NCI-H526 treated with DMSO at 0.1 percent for 48 hours (cell line): ENCODE measurements at regions not wholly inside any gene's neighbourhood (a gene's known extent, or its start where the extent isn't known, plus 50 kb on each side); places are given as distances from the start of the nearest gene placed in this dataset.

ENCODE experiments used
- DNase-seq: peaks from one replicate; lab custom pipeline; 2025; lab: John Stamatoyannopoulos, UW

DNA sequence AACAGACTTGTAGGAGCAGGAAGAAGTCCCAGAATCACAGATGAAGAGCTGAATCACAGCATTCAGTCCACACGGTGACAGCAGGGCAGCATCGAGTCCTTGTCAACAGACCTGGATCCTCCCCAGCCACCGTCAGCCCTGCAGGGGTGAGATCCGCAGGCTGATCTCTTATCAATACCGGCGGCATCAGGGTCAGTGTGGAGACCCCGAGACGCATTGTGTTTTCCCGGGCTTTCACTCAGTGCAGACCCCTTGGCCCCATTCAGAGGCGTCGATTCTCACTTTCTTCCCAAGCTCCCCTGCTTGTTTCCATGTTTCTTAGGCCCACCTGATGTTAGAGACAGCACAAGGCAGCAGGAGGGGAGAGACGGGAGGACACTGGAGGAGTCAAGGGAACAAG, 609.6 kb downstream of the PTPRU start:
- no peak for DNase-seq

DNA sequence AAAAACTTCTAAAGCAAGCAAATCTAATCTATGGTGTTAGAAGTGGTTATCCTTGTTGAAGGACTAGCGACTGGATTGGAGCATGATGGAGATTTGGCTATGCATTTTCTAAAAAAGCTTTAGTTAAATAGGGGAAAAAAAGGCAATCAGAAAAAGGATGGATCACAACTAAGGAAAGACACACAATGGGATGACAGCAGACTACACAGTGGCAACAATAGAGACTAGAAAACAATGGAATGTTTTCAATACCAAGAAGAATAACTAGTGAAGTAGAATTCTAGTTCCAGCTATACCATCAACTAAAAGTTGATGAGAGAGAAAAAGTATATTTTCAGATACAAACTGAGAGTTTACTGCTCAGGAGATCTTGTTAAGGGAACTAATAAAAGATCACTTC, 605.8 kb downstream of the PTPRU start:
- no peak for DNase-seq

DNA sequence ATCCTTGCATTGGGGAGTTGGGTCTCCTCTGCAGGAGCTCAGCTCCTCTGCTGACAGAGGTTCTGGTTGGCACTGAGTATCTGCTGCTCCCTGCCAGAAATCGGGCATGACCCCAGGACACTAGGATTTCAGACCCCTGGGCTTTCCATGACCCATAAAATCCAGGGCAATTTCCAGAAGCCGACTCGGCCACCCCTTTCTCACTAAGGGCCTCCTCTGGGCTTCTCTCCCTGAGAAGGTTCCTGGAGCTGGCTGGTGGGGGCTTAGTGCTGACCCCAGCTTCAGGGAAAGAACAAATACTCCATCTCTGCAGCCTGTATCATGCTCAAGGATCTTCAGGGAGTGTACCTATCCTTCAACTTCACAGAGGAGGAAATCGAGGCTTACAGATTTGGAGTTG, 603.4 kb downstream of the PTPRU start:
- no peak for DNase-seq

DNA sequence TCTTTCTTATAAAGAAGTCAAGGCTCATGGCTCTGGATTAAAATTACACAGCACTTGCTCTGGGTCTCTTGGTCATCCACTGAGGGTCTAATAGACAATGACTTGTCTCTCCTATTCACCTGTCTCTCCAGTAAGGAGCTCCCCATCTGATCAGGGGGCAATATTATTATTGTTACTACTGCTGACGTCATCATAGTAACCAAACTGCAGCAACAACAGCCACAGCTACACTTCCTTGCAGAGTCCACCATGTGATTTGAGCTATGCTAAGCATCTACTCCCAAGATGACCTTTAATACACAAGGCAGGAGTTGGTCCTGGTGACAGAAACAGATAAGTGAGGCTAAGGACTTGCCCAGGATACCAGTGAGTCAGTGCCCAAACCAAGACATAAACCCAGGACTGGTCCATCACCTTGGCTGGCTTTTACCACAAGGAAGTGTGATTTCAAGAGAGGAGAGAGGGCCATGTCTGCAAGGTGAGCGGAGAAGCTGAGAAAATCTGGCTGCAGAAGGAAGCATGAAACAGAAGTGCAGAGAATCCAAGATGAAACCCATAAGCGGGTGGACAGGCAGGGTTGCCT, 602.5 kb downstream of the PTPRU start:
- DNase-seq: no peak

DNA sequence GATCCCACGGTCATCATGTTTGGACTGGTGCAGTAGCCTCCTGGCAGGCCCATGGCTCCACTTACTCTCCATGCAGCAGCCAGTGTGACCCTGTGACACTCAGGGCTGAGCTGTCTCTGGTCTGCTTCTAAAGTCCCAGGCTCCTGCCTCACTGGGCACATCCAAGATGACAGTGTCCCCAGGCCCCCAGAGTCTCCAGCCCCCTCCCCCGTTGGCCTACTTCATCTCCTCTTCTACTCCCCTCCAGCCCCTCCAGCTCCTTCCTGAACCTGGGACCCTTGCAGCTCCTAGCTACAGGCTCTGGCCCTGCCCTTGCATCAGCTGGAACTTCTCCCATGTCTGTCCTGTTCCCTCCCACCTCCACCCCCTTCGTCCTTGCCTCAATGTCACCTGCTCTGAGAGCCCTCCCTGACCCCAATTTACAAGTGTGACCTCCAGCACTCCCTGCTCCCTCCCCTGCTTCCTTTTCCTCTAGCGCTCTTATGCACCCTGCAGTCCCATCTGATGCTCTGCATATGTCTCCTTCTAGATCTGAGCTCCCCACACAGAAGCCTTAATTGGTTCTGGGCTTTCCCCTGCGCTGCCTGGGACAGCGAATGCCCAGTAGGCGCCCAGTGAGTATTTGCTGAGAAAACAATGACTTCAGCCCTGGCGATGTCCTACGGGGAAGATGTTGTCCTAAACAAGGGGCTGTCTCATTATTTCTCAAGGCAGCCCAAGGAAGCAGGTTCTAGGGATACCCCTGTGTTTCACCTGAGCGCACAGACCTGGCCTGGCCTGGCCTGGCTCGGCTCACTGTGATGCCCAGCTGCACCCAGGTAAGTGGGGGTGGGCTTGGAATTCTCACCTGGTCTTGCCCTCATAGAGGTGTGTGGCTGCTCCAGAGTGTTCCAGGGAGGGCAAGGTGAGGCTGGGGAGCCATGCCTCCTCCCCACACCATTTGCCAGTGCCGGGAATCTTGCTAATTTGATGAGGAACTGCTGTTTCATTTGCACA, 600.6 kb downstream of the PTPRU start:
- DNase-seq: no peak

DNA sequence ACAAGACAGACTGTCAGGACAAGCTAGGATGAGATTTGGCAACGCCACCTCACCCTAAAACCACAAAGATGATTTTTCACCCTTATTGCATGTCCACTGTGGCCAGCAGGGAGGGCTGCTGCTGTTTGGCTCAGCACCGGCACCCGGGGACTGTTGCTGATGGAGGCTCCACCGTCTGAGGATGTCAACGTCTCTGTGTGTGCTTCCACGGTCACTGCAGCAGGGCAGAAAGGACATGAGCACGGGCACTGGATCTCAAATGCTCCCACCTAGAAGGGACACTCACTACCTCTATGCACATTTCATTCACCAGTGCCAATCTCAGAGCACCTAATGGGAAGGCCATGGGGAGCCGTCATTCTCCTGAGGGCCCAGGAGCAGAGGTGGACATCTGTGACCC, 599.6 kb downstream of the PTPRU start:
- DNase-seq: no peak

DNA sequence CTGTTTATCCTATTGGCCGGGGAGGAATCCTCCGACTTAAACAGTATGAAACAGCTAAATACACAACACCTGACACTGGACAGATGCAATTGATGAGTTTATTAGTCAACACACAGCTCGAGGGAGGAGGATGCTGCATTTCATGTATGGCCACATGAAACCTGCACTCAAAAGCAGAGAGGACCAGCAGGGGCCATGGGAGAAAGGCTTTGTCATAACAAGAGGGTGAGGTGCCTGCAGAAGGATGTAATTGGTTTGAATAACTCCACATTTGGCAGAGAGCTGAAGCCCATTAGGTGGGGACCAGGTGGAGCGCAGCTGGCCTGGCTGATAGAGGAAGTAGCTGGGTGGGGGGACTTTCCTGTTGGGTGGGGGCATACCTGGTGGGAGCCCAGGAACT, 599.1 kb downstream of the PTPRU start:
- no peak for DNase-seq

DNA sequence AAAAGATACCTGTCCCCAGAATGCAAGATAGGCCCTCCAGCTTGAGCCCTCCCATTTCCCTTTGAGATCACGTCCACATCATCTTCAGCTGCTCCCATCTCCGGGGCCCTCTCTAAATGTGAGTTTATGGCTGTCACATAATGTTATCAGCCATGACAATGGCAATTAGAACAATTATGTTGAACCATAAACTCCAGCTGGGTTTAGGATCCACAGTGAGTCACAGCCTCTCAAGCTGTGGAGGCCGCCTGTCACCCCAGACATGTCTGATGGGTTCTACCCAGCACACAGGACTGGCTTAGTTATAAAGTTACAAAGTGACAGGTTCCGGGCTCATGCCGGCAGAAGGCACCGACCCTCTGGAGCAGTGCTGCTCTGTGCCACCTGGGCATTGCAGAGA, 597.3 kb downstream of the PTPRU start:
- DNase-seq: no peak

DNA sequence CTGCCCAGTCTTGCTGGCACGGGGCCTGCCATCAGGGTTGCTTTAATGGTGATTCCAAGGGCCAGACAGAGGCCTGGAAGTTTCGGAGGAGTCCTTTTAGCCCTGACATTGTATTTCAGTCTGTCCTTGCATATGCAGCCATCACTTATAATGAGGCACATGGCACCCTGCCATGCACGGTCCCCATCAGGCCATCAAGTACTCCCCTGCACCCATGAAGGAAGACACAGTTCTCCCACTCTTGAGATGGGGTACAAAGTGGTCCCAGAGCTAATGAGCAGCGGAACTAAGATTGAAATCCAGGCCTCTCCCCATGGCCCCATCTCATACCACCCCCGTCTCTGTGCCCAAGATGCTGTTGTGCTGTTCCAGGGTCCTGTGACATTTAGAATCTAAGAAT, 596.6 kb downstream of the PTPRU start:
- no peak for DNase-seq

DNA sequence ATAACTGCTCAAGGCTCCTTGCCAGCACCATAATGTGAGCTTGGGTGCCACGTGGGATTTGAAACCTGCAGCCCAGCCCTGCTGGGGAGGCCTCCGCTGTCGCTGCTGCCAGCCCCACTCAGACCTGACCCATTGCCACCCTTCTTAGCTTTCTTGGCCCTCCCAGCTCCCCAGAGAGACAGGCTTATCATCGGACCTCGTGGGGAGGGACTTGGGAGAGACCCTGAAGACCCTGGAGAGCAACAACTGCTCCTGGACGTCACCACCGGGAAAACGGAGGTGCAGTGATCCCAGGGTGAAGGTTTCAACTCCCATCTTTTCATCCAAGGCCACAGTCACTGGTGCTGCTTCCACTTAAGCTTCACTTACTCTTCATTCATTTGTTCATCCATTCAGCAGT, 596.1 kb downstream of the PTPRU start:
- DNase-seq: no peak

DNA sequence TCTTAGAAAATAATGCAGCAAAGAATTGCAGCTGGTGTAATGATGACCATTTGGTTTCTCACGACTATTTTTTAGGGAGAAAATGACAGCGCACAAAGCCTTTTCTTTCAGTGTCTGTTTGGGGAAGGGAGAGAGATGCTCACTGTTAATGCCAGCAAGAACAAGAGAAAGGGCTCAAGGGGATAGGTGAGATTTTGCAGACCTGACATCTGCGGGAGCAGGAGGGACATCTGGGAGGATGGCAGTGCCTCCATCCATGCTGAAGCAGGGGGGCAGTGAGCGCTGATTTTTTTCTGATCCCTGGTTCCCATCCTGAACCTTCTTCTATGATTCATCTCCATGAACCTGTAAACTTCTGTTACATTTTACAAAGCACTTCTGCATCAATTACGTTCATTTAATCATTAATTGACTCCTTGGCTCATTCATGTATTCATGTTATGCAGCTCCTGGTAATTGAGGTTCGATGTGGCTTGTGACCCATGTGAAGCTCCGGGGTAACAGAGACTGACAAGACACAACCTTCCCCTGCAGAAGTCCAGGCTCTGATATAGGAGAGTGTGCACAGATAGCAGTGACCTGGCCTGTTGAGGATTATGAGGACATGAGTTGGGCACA, 595.3 kb downstream of the PTPRU start:
- no peak for DNase-seq

DNA sequence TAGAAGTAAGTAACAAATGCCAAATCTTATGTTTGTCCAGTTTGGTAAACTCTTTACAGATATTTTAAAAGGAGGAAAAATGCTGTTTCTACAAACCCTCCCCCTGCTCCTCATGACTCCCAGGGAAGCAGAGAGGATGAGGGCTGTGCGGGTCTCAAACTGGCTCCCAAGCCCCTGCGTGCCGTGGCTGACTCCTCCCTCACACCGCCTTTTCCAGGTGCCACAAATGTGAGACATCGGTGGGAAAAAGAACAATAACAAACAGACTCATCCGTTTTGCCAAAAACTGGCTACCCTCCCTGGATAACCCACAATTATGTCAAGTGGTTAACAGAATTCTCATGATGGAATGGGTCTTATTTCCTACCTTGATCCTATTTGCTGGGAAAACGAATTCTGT, 594.6 kb downstream of the PTPRU start:
- DNase-seq: no peak

DNA sequence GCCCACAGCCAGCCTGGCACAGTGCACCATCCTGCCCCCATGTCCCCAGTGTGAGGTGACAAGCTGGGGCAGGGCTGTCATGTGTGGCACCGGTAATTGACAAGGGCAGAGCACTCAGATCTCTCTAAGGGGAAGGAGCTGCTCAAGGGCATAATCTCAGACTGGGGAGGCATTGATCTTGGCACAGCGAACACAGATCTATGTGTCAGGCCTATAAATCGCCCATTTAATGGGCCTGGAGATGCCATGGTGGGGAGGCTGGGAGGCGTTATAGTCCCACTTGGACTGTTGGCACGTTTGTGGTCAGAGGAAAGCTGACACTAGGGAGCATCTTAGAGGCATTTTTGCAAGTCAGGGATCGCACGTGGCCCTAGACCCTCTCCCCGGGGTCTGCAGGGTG, 594.1 kb downstream of the PTPRU start:
- no peak for DNase-seq

DNA sequence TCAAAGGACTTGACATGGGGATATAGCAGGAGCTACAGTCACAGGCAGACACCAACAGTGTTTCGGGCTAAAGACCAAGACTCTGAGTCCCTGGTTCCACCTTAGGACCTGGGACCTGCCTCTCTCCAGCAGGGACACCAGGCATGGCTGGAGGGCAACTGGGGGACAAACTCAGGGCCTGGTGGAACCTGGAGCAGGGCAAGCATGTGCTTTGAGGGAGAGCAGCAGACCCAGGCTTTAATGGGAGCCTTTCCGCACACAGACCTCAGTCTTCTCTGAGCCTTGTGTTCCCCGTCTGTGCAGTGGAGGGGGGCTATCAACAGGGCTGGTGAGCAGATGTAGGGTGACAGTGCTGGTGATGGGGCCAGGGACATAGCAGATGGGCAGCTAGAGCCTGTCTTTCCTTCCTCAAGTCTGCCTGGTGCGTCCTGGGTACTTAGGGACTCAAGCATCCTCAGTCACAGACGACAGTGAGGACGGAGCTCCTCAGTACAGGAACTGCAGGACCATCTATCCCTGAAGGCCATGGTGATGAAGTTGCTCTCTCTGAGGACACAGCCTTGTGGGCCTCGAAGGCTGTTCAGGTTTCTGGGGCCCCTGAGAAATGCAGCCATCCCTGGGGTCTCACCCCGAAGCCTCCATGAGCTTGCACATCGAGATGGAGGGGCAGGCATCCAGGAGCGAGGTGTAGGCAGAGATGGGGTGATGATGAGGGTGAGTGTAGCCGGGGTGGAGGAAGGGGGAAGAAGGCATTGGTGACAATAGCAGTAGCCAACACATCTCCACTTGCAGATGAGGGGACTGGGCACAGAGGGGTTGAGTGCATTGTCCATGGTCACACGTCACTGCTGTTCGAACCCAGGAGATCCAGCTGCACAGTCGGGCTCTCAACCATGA, 593.4 kb downstream of the PTPRU start:
- DNase-seq: no peak

DNA sequence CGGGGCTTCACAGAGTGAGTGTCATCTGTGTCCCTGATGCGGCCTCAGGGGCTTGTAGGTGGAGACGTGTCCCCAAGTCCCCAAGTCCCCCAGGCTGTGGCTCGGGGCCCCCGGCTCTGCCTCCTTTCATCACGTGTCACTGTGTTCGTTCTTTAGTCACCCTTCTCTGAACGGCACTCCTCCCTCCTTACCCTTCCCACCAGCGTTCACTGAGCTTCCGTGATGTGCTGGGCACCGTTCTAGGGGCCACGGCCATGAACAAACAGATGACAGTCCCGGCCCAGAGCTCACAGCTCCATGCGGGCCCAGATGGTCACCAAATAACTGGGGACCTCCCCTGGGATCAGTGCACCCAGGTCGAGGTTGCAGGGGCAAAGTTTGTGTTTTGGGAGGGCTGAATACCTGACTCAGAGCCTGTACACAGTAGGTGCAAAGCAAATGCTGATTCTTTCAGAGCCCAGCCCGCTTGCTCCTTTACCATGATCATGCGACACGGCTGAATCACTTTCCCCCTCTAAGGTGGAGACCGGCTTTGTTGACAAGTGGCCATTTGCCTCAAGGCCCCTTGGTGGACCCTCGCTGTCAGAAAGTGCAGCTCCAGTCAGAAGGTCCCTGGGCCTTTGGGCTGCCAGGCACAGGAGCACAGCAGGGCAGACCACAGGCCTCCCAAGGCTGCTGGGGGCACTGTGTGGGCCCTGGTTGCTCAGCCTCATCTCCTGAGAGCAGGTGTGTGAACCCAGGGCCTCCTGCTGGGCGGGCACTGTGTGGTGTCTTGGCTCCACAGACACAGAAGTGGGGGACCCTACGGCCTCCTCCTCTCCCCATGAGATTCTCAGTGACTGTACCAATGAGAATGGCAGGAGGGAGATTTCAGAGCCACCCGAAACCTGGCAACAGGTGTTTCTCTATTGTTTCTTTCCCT, 592.5 kb downstream of the PTPRU start:
- no peak for DNase-seq

DNA sequence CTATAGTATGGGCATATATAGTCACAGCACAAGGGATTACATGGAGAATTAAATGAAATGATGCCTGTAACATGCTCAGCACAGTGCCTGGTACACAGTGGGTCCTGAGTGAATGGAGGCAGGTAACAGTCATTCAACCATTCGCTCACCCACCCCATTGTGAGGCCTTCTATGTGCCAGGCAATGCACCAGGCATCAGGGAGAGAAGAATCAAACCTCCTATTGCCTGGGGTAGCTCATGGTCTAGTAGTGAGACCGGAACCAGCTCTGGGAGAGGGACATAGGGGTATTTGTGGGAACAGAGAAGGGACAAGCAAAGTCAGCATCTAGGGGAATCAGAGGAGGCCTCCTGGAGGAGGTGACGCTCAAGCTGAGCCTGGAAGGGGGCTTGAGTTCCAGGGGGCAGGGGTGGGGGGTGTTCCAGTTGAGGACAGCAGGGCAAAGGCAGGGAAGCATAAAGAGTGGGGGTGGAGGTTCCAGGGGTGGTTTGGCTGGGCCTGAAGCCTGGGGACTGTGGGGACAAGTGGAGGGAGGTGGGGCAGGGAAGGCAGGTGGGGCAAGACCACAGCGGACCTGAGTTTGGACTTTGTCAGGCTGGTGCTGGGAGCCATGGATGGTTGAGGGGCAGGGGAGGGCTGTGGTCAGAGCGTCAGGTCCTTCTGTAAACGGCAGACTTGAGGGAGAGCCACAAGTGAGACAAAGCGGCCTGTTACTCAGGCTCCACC, 591.6 kb downstream of the PTPRU start:
- DNase-seq: no peak

DNA sequence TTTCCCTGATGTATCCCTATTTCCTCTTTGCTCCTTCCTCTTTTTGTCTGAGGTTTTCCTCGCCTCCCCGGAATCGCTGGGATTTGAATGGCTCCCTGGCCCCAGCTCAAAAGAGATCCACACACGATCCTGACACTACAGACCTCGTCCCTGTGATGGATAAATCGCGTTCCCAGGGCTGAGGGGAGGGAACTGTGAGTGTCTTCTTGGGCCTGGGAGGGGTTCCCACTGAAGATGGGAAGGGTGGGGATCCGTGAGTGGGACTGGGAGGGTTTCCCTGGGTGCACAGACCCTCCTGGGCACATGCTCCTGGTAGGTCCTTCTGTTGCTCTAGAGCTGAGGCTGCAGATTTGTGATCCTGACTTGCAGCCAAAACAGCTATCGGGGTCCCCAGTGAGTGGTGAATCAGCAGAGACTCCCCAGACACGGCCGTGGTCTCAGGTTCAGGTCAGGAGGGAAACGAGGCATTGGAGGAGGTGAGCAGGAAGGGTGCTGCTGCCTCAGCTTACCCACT, 591.0 kb downstream of the PTPRU start:
- DNase-seq: no peak

DNA sequence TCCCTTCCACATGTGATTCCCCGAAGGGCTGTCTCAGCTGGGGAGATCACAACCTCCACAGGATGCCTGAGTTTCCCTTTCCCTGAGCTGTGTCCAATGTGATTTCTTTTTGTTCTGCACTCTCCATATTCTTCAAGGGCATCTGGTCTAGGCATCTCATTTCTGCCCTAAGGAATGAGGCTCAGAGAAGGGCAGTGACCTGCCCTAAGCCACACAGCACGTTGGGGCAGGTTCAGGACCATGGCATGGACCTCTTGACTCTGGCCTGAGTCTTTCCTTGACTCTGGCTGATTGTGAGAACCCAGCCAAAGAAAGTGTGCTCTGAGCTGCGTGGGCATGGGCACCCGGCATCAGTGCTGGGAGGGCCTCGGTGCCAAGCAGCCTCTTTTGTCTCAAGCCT, 590.3 kb downstream of the PTPRU start:
- DNase-seq: no peak

DNA sequence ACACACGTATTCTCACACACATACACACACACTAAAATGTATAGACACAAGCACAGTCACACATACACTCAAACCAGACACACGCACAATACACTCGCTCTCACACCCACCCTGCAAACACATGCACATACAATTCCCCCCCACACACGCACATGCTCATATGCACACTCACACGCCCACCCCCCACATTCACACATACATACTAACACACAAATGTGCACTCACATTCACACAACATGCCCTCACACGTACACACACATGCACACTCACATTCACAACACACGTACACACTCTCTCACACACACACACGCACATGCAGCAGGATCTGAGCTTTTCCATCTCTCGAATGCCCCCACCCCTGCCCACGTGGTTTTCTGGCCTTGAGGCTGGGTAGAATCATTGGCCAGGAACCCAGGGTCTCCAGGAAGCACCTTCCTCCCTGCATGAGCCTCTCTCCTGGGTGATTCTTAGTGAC, 589.7 kb downstream of the PTPRU start:
- DNase-seq: no peak
